OCI-LY7 (cell line): ENCODE measurements at regions not wholly inside any gene's neighbourhood (a gene's known extent, or its start where the extent isn't known, plus 50 kb on each side); places are given as distances from the start of the nearest gene placed in this dataset.

Experiments used
- BruUV-seq: library from RNA; stranded (reverse); fragments of 400-500 nt; replicated peaks from 2 replicates; lab custom pipeline; 2021; lab: Mats Ljungman, UMichigan
- CTCF ChIA-PET: fragments of 300-600 bp; sonication (Branson Sonifier 250); formaldehyde crosslinking; loops from one replicate; lab custom pipeline; 2022; ENCODE audit warnings: antibody characterized with exemption; ENCODE audit not compliant: unreplicated experiment; lab: Charles Lee
- POLR2A ChIA-PET: fragments of 300-600 bp; sonication (Branson Sonifier 250); formaldehyde crosslinking; loops from one replicate; lab custom pipeline; 2022; ENCODE audit warnings: antibody characterized with exemption; lab: Charles Lee
- DNase-seq: peaks from one replicate; pipeline ENCODE4 v3.0.0-alpha.2; 2015; ENCODE audit warnings: low spot score
- H2AFZ ChIP-seq: fragments of 200-600 bp; sonication (generic), shearing (Covaris generic); 2 replicates; pipeline ENCODE4 v1.6.1; 2014; ENCODE audit warnings: mild to moderate bottlenecking, antibody characterized with exemption, low read length, moderate library complexity
- H3K27ac ChIP-seq: fragments of 200-600 bp; sonication (generic); 2 replicates; pipeline ENCODE4 v1.5.1; 2014; ENCODE audit warnings: mixed run types, low read depth, mild to moderate bottlenecking, moderate library complexity, low read length, inconsistent platforms; ENCODE audit not compliant: poor library complexity, severe bottlenecking
- H3K36me3 ChIP-seq: fragments of 200-600 bp; sonication (generic); 2 replicates; pipeline ENCODE4 v1.6.1; 2014; ENCODE audit warnings: mild to moderate bottlenecking, antibody characterized with exemption, low read length, moderate library complexity, mixed read lengths; ENCODE audit not compliant: insufficient read depth
- H3K4me1 ChIP-seq: fragments of 200-600 bp; sonication (generic); 2 replicates; pipeline ENCODE4 v1.5.1; 2014; ENCODE audit warnings: mild to moderate bottlenecking, low read length; ENCODE audit not compliant: insufficient read depth, poor library complexity, severe bottlenecking
- H3K4me2 ChIP-seq: fragments of 200-600 bp; sonication (generic); 2 replicates; pipeline ENCODE4 v1.6.1; 2014; ENCODE audit warnings: mild to moderate bottlenecking, low read length
- H3K4me3 ChIP-seq: fragments of 200-600 bp; sonication (generic); 2 replicates; pipeline ENCODE4 v1.5.1; 2014; ENCODE audit warnings: mild to moderate bottlenecking, low read depth, low read length; ENCODE audit not compliant: poor library complexity, severe bottlenecking
- H3K79me2 ChIP-seq: fragments of 200-600 bp; sonication (generic); 2 replicates; pipeline ENCODE4 v1.6.1; 2016; ENCODE audit warnings: low read depth, mild to moderate bottlenecking, low read length, moderate library complexity, mixed read lengths; ENCODE audit not compliant: insufficient read depth
- H3K9me2 ChIP-seq: fragments of 200-600 bp; sonication (generic); 2 replicates; pipeline ENCODE4 v1.6.1; 2016; ENCODE audit warnings: mild to moderate bottlenecking, low read length, mixed read lengths; ENCODE audit not compliant: insufficient read depth
- H3K9me3 ChIP-seq: fragments of 200-600 bp; sonication (generic); 2 replicates; pipeline ENCODE4 v1.6.1; 2014; ENCODE audit warnings: mild to moderate bottlenecking, mixed run types, low read length, mixed read lengths
- H4K20me1 ChIP-seq: fragments of 200-600 bp; sonication (generic); 2 replicates; pipeline ENCODE4 v1.6.1; 2014; ENCODE audit warnings: mild to moderate bottlenecking, antibody characterized with exemption, low read length, moderate library complexity, mixed read lengths; ENCODE audit not compliant: insufficient read depth
- EZH2phosphoT487 ChIP-seq: fragments of 200-600 bp; sonication (generic); IDR thresholded peaks from 2 replicates; pipeline ENCODE4 v1.6.1; 2018; ENCODE audit warnings: low read depth, borderline replicate concordance, mild to moderate bottlenecking, mixed run types, antibody characterized with exemption, low read length, moderate library complexity, mixed read lengths
- intact Hi-C: fragments of 100-400 bp; cut with micrococcal nuclease; formaldehyde crosslinking; loops from one replicate; pipeline ENCODE4 v1.10.0; 2022; ENCODE audit not compliant: unreplicated experiment
- TF ChIP-seq, protein P1 (sequence below): fragments of 200-600 bp; sonication (generic); conservative IDR thresholded peaks from 2 replicates; pipeline ENCODE4 v1.5.1; 2014; ENCODE audit warnings: mild to moderate bottlenecking, antibody characterized with exemption, low read length, moderate library complexity, mixed read lengths

DNA sequence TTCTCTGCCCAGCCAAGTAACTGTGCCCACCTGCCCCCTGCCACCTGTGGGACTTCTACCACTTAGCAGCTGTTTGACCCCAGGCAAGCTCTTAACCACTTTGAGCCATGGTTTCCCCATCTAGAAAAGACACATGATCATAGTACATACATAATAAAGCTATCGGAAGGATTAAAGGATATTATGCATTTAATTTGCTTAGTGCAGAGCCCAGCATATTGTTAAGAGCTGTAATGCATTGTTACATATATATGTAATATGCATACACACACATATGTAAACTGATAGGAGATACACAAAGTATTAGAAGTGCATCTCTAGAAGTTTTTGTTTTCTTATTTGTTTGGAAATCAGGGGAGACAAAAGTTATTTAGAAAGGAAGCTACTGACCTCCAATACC lies 83.5 kb upstream of the ZBTB40 start:
- Histone ChIP-seq H3K9me2 (no peaks in the 10 kb centered on the region), H3K4me2 (no peak overlapping the region), H3K79me2 (no peaks in the 10 kb centered on the region), H3K4me1 (no peaks in the 10 kb centered on the region), H3K4me3 (no peak overlapping the region), H3K36me3 (no peaks in the 10 kb centered on the region), H3K27ac (no peak overlapping the region), H4K20me1 (no peaks in the 10 kb centered on the region), H3K9me3 (no peaks in the 10 kb centered on the region), H2AFZ (no peak overlapping the region)
- BruUV-seq, result no TSS peak
- CTCF ChIA-PET, result no interaction called here
- intact Hi-C loops, result no loop called here
- DNase-seq, result no peak
- TF ChIP-seq, protein P1, sequence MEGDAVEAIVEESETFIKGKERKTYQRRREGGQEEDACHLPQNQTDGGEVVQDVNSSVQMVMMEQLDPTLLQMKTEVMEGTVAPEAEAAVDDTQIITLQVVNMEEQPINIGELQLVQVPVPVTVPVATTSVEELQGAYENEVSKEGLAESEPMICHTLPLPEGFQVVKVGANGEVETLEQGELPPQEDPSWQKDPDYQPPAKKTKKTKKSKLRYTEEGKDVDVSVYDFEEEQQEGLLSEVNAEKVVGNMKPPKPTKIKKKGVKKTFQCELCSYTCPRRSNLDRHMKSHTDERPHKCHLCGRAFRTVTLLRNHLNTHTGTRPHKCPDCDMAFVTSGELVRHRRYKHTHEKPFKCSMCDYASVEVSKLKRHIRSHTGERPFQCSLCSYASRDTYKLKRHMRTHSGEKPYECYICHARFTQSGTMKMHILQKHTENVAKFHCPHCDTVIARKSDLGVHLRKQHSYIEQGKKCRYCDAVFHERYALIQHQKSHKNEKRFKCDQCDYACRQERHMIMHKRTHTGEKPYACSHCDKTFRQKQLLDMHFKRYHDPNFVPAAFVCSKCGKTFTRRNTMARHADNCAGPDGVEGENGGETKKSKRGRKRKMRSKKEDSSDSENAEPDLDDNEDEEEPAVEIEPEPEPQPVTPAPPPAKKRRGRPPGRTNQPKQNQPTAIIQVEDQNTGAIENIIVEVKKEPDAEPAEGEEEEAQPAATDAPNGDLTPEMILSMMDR, result no peak
- no peak for TF ChIP-seq EZH2phosphoT487
- POLR2A ChIA-PET, result no interaction called here

DNA sequence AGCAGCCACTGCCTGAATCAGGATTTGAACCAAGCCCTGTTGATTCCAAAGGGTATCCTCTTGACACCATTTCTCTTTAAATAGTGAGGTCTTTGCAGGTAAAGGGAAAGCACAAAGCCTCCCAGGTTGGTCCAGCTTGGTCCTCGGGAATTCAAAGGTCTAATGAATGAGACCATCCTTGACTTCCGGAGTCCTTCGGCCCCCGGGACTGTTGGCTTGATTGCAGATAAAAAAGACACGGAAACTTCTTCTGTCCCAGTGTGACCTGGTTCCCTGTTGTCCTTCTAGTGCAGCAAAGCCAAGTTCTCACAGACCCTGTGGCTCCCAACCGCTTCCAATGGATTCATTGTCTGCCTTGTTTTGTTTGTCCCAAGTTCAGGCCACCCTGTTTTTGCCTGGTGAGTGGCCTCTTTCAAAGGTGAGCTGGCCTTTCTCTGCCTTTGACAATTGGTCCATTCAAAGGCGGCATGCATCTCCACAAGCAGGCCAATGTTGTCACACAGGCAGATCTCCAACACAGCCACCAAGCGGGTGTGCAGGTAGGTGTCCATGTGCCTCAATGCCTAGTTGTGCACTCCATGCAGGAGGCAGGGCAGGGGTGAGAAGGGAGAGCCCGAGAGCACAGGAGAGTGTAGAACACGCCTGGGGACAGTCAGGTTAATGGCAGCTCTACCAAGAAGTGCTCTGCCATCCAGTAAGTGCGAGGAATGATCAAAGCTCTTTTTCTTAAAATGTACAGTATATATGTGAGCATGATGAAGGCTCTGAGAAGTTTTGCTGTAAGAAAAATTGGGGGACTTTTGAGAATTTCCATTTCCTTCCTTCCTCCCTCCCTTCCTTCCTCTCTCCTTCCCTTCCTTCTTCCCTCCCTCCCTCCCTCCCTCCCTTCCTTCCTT lies 82.1 kb upstream of the ZBTB40 start:
- TF ChIP-seq EZH2phosphoT487, result no peak
- Histone ChIP-seq H3K9me2 (no peaks in the 10 kb centered on the region), H3K27ac (no peak overlapping the region), H3K4me2 (no peak overlapping the region), H3K36me3 (no peaks in the 10 kb centered on the region), H3K79me2 (no peaks in the 10 kb centered on the region), H3K9me3 (no peaks in the 10 kb centered on the region), H3K4me3 (no peak overlapping the region), H2AFZ (no peak overlapping the region), H4K20me1 (no peaks in the 10 kb centered on the region), H3K4me1 (no peaks in the 10 kb centered on the region)
- BruUV-seq, result no TSS peak
- ChIA-PET CTCF (no interaction called here), POLR2A (no interaction called here)
- intact Hi-C loops, result no loop called here
- no peak for DNase-seq

DNA sequence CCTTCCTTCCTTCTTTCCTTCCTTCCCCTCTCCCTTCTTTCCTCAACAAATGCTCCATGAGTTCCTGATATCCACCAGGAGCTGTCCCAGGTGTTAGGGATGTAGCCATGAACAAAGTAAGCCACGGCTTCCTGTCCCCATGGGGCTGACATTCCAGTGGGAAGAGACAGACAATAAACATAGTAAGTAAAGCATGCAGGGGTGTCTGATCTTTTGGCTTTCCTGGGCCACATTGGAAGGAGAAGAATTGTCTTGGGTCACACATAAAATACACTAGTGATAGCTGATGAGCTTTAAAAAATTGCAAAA lies 81.5 kb upstream of the ZBTB40 start:
- no peaks in the 10 kb centered on the region for H3K9me3 ChIP-seq
- no peaks in the 10 kb centered on the region for H4K20me1 ChIP-seq
- no peaks in the 10 kb centered on the region for H3K4me1 ChIP-seq
- H3K27ac ChIP-seq, result no peak overlapping the region
- H3K79me2 ChIP-seq, result no peaks in the 10 kb centered on the region
- DNase-seq, result no peak
- H2AFZ ChIP-seq, result no peak overlapping the region
- no peaks in the 10 kb centered on the region for H3K9me2 ChIP-seq
- H3K36me3 ChIP-seq, result no peaks in the 10 kb centered on the region
- H3K4me3 ChIP-seq, result no peak overlapping the region
- BruUV-seq, result no TSS peak
- intact Hi-C loops, result no loop called here
- ChIA-PET CTCF (no interaction called here), POLR2A (interaction anchor here (0.7 kb wide), 1 partner anchor 13 kb away, joined by 3 read pairs; no protein-coding TSS in a partner anchor)
- no peak for TF ChIP-seq EZH2phosphoT487
- TF ChIP-seq, protein P1, result no peak
- H3K4me2 ChIP-seq, result no peak overlapping the region
